ENCODE measurements at regions not wholly inside any gene's neighbourhood (a gene's known extent, or its start where the extent isn't known, plus 50 kb on each side); places are given as distances from the start of the nearest gene placed in this dataset.

DNA sequence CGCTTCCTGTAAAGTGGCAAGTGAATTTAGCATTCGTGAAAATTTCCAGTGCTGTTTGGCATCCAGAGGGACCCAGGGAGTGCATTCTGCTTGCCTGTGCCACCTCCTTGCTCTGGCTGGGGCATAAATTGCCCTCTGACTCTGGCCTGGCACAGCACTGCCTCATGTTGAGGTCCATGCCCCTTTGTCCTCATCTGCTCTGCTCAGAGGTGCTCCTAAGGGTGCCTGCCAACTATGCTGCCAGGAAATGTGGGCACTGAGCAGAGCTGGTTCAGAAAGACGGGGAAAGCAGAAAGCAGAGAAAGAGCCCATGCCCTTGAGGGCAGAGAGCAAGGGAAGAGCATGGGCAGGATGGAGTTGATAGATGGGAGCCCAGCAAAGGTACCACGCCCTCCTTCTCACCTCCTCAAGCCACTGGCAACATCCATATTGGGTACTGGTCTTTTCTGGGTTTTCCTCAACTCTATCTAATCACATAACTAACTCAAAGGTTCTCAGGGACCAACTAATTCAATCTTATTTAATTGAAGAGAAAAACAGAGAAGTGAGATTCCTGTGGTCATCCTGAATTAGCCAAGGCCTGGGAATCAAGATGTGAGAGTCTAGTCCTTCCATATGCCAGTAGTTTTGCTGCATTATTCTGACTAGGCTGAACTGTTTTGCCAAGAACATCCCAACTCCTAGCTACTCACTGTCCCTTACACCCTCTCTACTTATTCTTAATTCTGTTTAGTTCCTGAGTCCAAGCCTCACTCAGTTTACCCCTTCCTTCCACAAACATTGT, 441.5 kb upstream of the TNP1 start:
- DNase-seq (ENCODE audit: low spot score): no peak

DNA sequence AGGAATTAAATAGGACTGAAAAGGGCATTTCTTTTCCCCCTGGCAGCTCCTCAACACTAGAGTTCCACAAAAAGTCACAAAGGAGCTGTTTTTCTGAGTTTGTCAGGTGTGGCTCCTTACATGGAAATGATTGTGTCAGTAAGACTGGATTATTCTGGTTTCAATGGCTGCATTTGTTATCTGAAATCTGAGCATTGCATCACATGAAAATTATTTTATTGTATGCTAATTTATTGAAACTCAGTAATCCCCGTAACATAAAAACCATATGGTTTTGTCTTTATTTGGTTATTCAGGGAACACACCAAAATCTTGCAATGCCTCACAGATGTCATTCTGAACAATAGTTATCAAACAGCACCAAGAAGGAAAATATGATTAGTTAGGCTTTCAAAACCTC, 439.7 kb upstream of the TNP1 start:
- no peak for DNase-seq (ENCODE audit: low spot score)

DNA sequence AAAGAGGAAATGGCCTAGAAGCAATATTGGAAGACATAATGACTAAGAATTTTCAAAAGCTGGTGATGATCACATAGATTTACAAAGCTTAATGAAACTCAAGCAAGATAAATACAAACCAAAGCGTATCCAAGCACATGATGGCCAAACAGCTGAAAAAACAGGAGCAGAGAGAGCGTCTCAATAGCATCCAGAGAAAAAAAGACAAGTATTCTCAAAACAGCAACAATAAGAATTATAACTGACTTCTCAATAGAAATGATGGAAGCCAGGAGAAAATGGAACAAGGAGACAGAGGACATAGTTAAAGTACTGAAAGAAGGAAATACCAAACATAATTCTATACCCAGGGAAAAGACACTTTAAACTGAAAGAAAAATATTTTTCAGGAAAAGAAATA, 437.2 kb upstream of the TNP1 start:
- DNase-seq (ENCODE audit: low spot score): no peak

DNA sequence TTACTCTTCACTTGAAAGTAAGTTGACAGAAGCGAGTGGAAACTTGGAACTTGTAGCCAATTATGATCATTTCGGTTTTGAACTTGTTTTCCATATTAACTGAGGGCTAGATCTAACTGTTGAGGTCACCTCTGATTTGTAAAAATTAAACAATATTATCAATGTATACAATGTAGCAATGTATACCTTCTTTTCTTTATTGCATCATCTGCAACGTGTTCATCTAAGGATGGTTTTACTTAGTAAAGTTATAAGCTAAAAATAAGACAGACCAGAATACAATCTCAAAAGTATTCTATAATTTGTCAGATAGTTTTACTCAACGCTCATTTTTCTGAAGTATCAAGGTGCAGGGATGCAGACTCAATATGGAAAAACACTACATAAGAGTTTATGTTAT, 435.0 kb upstream of the TNP1 start:
- no peak for DNase-seq (ENCODE audit: low spot score)

DNA sequence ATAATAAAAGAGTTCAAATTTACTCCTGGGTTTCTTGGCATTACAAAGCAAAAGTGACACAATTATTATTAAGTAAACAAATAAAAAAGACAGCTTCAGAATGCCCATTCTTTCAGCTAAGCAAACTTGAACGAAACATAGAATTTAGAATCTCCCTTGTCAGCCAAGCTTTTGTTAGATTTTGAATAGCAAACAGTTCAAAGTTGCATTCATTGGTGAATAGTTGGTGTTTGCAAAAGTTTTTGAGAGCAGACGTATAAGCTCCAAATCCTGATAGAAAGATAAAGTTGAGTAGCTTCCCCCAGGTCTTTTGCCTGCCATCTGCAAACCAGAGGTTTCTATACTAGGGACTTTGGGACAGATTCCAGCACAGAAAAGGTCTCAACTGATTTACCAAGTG, 434.3 kb upstream of the TNP1 start:
- DNase-seq (ENCODE audit: low spot score): no peak

DNA sequence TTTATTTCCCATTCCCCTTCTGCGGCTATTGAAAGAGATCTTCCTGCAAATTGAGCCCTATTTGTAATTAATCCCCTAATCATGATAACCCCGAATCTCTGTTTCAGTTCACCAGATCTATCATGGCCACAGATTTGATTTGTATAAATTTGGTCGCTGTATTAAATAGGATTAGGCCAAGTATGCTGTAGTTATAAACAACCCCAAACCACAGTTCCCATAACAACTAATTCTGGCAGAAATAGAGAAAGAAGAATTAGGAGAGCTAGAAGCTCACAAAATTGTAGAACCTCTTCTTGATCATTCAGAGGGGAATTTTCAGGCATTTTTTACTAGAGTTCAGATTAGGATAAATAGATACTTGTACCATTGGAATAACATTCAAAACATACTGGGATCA, 433.7 kb upstream of the TNP1 start:
- peak; percentile 16 for DNase-seq (ENCODE audit: low spot score)

DNA sequence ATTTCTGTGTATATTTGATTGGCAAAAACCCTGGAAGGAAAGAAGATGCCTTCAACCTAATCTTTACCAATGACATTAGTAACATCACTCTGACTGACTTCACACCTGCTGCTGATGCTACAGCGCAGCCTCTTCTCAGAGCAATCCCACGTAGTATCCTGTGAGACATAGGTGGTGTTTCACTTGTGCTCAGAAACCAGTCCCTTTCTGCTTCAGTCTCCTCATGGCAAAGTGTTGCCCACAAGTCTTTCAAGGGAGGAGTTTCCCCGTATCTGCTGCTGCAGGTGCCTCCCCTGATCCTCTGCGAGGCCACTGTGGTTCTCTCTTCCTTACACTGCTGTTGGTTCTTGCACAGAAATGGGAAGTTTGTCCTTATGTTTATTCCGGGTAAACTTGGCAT, 433.2 kb upstream of the TNP1 start:
- no peak for DNase-seq (ENCODE audit: low spot score)

DNA sequence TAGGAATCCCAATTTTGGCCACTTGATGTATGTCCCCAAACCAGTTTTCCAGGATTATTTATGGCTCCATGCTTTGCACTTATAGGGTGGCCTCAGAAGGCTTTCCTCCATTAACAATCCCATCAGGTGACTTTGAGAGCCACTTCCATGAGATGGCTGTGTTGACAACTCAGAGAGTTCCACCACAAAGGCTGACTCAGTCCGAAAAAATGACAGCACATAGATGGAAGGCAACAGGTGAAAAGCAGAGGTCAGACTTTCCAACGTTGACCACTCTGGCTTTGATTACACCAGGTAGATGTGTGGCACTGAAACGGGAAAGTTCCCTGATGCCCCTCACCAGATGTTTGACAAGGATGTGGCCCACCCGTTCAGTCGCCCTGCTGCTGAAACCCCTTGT, 431.4 kb upstream of the TNP1 start:
- DNase-seq (ENCODE audit: low spot score): no peak

DNA sequence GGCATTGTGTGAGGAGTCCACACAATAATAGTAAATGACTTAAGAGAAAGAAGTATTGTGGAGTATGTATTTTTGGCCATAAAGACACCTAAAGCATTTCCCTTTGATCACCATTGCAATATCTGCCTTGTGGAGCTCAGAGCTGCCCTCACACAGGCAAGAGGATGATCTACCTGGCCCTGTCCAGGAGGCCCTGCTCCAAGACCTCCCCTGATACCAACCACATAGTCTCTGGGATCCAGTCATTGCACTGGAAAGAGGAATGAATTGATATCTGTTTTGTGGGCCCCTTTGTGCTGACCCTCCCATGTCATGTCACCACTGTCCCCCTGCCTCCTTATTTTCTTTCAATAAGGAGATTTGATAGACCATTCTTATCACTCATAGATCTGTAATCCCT, 430.6 kb upstream of the TNP1 start:
- no peak for DNase-seq (ENCODE audit: low spot score)

DNA sequence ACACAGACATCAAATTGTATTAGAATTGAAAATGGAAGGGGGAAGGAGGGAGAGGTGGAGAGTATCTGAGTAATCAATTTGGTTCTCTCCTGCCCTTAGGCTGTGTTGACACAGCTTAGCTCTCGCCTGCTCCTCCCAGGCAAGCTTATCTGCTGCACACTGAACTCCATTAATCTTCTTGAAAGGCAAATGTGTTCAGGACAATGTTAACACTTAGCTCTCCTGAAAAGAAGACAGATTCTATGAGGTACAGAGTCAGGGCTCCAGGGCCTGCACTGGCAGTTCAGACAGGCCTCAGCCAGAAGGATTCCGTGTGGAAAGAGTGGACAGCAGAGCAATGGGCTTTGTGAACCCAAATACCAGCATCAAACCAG, 430.0 kb upstream of the TNP1 start:
- no peak for DNase-seq (ENCODE audit: low spot score)

DNA sequence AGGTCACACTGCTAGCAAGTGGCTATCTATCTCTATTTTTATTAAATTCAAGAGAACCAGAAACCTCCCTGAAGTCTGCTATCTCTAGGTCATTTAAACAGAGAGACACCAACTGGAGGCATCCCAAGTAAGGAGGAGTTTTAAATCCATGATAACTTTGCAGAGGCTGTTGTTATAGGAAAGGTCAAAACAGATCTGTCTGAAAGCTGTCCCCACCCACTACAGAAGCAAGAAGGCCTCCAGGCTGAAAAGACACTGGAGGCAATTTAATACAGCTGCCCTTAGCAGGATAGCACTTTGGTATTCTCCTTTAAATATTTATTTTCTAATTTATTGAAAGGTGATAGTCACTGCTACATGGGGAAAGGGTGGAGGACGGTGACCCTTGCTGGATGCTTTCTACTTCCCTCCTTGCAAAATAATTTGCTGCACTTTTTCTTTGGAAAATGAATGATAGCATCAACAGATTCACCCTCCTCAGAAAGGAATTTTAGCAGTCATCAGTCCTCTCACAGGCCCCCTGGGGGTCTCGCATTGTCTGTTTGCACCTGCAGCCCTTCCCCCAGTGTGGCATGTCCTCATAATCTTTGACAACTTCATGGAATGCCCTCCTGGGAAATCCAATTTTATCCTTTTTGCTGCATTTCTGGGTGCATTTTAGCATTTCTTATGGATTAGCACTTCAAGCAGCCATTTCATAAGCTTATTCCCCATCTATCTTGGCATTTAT, 429.5 kb upstream of the TNP1 start:
- DNase-seq (ENCODE audit: low spot score): no peak

DNA sequence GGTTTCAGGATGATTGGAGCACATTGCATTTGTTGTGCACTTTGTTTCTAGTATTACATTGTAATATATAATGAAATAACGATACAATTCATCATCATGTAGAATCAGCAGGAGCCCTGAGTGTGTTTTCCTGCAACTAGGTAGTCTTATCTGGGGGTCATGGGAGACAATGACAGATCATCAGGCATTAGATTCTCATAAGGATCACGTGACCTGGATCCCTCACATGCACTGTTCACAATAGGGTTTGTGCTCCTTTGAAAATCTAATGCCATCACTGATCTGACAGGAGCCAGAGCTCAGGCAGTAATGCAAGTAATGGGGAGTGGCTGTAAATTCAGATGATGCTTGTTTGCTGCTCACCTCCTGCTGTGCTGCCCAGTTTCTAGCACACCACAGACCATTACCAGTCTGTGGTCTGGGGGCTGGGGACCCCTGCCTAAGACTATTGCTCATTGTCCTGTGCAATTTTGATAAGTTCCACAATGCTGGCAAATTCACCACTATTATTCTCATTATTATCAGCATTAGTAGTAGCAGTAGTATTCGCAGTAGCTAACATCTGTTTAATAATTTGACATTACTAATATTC, 428.7 kb upstream of the TNP1 start:
- DNase-seq (ENCODE audit: low spot score): no peak

DNA sequence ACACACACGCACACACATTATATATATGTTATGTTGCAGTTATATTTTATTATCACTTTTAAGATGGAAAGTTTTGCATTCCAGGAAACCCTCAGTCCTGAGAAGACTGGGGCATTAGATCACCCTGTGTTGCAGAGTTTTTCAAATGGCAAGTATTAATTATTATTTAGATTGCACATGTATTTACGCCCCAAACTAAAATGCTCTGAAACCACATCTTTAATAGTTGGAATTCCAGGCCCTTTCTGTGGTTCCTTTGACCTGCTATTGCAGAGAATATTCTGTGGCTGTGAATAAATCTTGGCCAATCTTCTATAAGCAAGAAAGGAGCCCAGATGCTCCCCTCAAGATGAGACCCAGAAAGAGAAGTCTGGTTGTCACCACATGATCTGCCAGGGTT, 427.0 kb upstream of the TNP1 start:
- DNase-seq (ENCODE audit: low spot score): no peak

DNA sequence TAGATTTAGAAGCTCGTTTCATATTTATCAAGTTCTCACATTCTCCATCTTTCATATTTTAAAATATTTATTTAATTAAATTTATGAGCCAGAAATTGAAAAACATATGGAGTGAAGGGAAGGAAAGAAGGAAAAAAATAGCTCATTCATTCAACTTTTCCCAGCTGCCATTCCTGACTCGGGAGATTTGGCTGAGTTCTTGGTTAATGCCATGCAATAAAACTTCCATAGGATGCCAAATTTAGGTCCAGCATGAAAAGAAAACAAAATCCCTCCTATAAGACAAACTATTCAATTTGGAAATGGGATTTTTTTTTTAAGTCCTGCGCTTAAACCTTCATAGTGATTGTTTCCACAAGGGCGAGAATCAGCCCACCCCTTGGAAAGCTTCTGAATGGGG, 426.1 kb upstream of the TNP1 start:
- no peak for DNase-seq (ENCODE audit: low spot score)

DNA sequence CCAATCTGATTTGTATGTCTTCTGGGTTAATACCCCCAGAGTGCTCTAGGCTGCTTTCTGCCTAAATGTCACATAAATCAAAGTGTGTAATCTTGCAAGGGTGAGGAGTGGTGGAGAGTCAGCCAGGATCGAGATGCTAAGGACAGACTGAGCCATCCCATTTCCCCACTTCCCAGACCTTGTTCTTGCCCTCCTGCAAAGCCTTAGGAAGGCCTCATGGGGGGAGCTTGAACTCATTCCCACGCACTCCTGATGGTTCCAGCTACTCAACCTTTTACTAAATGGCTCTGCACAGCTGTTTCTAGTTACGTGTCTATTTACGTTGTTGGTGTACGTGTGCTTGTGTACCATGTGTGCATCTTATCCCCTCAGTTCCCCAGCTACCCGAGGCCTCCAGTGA, 423.6 kb upstream of the TNP1 start:
- DNase-seq (ENCODE audit: low spot score): no peak

DNA sequence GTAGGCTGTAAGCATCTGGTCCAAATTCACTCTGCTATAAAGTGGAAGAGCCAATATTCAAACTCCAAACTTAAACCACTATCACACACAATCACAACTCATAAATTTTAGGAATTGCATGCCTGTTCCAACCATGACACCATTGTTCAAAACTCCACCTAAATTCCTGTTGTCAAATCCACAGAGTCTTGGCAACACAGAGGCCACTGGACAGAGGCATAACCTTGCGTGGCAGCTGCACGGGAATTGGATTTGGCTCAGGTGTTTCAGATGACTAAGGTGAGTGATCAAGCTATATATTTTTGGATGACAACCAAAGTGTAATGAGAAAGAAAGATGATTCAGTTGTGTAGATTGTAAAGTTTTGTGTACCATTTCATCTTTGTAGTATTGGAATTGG, 422.7 kb upstream of the TNP1 start:
- no peak for DNase-seq (ENCODE audit: low spot score)

DNA sequence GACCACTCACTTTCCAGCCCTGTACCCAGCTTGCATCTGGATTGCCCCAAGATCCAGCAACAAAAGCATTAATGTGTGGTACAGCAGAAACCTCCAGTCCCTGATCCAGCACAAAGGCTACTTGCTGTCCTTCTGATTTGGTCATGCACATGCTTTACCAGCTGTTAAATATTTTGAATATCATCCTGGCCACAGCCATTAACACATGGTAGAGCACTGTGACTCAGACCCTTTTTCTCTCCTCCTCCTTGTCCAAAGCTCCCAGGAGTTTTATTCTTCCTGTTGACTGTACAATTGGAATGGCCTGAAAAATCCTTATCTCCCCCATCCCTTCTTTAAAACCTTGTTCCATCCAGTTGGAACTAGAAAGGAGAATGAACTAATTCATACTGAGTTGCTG, 419.7 kb upstream of the TNP1 start:
- peak; percentile 78 for DNase-seq (ENCODE audit: low spot score)

DNA sequence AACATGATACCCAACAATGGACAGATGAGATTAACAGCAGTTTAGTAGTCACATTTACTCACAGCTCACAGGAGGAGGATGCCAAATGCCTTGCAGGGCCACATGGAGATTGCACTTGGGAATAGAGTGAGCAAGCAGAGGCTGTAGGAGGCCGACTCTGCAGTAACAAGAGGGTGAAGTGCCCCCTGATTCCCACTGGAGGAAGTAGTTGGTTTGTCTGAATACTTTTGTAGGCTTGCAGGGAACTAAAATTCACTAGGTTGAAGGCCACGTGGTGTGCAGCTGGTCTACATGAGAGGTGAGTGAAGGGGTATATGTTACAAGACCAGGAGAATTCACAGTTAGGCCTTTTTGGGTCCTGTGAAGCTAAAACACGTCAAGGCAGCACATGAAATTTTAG, 419.3 kb upstream of the TNP1 start:
- no peak for DNase-seq (ENCODE audit: low spot score)

DNA sequence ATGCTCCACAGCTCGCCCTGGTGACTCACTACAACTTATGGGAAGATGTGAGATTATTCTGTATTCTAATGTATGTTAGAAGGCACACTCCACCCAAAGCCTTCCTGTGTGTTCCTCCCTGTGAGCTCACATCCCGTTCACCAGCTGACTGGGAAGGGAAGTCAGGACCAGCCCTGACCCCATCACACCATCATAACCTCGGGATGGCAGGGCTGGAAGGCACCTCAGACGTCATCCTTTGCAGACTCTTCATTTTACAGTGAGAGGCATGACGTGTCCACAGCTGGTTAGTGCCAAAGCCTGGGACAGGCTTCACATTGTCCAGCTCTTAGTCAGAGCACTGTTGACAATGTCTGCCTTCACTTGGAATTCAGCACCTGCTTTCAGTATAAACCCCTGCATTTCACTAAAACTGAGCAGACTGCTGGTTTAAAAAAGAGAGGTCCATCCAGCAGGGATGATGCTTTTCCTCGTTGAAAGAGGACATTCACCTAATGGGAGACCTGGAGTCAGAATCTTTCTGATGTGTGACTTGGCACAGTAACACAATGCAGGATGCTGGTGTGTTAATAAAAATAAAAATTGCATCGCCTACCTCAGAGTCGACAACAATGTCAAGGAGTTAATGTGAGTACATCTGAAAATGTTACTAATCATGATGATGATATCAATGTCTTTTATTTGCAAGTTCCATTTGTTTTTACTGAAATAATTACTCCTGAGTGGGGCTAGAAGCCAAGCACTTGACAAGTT, 418.0 kb upstream of the TNP1 start:
- DNase-seq (ENCODE audit: low spot score): peak; percentile 88

DNA sequence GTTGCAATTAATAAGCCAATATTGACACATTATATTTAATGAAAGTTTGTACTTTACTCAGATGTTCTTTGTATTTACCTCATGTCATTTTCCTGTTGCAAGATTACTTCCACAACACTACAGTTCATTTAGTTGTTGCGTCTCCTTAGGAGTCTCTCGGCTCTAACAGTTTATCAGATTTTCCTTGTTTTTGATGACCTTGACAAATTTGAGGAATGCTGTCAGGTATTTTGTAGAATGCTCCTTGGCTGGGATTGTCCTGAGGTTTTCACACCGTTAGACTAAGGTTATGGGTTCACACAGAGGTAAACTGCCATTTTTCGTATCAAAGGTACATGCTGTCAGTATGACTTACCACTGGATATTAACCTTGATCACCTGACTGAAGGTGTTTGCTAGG, 416.6 kb upstream of the TNP1 start:
- DNase-seq (ENCODE audit: low spot score): no peak

DNA sequence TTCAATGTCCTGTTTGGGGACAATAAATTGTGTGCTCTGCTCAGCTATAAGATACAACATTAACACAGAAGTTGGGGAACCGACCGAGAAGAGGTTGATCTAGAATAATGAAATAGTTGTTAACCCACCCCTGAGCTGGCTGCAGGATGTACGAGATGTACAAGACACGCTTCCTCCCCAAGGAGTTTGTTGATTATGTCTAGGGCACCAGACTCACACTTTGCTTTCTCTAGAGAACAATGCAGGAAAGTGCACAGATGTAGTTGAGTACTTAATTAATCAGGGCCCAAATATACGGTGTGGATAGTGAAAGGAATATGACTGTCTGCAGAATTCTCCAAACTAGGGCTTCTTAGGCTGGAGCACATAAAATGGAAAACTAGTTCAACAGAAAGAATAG, 415.2 kb upstream of the TNP1 start:
- DNase-seq (ENCODE audit: low spot score): no peak

DNA sequence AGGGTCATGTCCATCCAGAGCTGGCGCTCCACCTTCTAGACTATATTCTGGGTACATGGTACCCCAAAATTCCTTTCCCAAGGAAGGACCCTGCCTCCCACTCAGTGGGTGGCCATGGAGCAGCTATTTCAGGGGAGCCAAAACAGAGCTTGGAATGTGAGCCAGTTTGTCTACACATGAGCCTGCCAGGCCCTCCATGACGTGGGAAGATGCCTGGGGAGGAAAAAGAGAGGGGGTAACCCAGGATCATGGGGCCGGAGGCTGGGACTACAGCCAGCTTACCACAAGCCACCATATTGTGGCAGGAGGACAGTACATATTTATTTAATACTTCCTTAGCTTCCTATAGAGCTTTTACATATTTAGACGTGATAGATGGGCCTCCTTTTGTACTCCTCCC, 414.7 kb upstream of the TNP1 start:
- DNase-seq (ENCODE audit: low spot score): no peak

DNA sequence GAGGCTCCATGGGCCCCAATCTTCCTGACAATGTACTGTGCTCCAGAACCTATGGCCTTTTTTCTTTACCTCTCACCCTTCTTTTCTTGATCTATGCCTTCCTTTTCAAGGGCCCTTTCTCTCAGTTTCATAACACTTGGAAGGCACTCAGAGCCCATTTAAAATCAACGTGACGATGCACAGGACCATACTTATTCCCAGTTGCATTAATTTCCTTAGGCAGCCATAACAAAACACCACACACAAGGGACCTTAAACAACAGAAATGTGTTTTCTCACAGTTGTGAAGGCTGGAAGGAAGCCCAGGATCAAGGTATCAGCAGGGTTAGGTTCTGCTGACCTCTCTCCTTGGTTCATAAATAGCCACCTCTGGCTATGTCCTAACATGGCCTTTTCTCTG, 414.0 kb upstream of the TNP1 start:
- no peak for DNase-seq (ENCODE audit: low spot score)
